ENCODE measurements at regions not wholly inside any gene's neighbourhood (a gene's known extent, or its start where the extent isn't known, plus 50 kb on each side); places are given as distances from the start of the nearest gene placed in this dataset.

DNA sequence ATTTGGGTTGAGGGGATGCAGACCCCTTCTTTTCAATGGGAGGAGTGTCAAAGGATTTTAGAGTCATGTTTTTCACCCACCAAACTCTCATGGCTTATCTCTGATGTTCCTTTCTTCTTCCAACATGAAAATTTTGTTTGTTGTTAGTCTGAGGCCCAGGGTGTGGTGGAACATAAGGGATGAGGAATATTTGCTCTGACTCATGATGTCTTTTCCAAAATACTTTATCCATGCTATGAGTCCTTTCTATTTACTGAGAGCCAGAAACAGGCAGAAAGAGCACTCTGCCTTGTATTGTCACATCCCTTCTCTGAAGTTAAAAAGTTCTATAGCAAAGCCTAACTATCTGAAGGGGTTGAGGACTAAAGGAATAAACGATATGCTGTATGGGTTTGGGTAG, 61.6 kb upstream of the GYPA start:
- DNase-seq (ENCODE audit: extremely low read depth, low read depth): no peak

DNA sequence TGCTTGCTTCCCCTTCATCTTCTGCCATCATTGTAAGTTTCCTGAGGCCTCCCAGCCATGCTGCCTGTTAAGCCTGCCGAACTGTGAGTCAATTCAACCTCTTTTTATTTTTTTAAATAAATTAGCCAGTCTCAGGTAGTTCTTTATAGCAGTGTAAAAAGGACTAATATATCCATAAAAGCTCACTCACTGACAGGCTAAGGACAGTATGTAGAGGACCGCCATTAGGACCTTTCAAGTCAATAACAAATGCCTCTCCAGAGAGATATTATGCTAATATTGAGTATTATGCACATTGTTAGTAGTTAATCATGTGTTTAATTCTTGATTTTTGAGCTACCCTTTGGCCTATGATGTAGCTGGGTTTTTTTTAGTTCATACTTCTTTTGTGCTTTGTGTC, 62.6 kb upstream of the GYPA start:
- no peak for DNase-seq (ENCODE audit: extremely low read depth, low read depth)

DNA sequence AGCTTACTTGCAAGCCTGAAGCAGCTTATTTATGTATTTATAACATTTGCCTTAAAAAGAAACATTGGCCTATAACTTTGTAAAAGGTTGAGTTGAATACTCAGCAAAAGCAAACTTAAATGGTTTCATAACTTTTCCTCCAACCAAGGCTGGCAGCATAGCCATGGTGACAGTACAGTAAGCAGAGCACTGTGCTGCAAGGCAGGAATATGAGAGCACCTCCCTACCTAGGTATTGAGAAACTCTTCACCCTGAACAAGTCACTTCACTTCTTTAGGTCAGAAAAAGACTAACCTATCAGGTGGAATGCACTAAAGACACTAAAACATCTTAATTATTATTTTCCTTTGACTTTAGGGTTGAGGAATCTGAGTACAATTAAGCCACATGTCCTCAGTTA, 63.9 kb upstream of the GYPA start:
- DNase-seq (ENCODE audit: extremely low read depth, low read depth): no peak

DNA sequence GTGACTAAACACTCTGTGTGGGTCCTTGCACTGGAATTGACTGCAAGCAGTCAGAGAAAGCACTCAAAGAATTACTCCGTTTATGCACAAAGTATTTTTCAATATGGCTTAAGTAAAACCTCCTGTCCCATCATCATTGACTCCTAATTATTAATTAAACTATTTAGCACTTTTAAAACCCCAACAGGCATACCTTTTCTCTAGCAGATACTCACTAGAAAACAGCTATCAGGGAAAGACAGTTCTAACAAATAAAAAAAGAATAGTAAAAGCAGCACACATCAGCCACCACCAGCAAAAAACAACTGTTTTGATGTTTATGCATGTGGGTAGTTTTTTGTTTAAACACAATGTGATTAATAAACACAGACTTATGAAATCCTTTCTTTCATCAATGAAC, 66.2 kb upstream of the GYPA start:
- no peak for DNase-seq (ENCODE audit: extremely low read depth, low read depth)

DNA sequence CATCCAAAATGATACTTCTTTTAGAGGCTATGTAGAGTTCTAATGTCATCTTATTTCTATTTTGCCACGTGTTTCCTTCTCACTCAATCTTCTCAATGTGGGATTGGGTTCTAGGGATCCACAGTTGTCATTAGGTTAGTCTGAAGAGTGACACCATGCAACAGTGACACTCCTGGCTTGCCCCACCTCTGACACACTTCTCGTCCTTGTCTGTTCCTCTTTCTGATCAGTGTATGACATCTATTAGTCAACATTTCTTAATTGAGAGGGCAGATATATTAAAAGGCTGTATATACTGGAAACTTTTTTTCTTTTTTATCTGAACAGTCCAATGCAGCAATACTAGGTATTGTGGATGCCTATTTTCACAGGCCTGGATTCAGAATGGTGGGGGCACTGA, 67.6 kb upstream of the GYPA start:
- DNase-seq (ENCODE audit: extremely low read depth, low read depth): no peak

DNA sequence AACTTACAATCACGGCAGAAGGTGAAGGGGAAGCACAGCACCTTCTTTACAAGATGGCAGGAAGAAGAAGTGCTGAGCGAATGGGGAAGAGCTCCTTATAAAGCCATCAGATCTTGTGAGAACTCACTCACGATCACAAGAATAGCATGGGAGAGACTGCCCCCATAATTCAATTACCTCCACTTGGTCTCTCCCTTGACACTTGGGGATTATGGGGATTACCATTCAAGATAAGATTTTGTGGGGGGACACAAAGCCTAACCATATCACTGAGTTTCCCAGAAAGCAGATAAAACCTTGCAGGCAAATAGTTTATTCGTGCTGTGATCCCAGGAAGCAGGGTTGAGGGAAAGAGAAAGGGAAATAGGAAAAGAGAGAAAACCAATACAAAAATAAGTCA, 69.0 kb upstream of the GYPA start:
- no peak for DNase-seq (ENCODE audit: extremely low read depth, low read depth)

DNA sequence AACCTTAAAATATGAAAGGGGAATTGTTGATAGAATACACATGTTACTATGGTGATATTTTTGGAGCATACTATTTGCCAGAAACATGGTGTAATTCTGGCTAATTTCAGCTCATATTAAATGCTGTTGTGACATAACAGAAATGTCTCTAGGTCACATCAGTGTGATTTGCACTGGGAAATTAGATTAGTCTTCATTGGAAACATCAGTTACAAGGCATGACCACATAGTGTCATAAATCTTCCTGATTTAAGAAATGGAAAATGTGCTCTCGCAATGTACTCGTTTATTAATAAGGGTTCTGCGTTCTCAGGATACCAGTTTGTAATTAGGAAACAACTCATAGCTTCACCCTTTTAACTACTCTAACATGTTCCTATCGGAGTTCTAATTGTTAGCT, 72.9 kb upstream of the GYPA start:
- no peak for DNase-seq (ENCODE audit: extremely low read depth, low read depth)

DNA sequence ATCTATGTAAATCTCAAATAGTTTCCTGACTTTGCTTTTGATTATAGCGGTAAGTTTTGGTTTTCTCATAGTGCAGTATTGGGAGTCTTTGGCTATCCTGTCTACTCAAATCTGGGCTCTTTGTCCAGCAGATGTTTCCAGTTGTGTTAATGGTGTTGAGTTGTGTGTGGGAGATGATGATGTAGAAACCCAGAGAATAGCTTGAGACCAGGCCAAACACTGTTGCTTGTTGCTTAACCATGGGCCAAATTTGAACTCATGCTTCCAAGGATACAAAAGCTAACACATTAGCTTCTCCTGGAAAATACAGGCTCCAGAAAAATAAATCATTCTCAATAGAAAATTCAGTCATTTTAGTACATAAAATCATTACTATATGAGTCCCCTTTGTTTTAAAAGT, 82.6 kb upstream of the GYPA start:
- DNase-seq (ENCODE audit: extremely low read depth, low read depth): no peak

DNA sequence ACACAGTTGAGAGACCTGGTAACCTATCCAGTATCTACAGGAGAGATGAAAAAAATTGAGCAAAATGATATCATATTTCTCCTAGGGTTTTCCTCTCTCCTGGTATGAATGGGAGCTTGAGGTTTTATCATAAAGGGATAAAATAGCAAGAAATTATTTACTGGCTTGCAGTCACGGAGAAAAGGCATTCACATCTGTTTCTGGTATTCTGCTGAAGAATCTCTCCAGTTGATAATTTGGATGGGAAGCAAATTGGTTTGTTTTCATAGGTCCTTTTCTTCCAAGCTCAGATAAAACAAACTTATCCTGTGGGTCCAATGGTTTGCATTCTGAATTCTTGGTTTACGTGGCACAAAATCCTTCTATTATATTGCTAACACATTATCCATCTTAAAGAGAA, 83.1 kb upstream of the GYPA start:
- no peak for DNase-seq (ENCODE audit: extremely low read depth, low read depth)

DNA sequence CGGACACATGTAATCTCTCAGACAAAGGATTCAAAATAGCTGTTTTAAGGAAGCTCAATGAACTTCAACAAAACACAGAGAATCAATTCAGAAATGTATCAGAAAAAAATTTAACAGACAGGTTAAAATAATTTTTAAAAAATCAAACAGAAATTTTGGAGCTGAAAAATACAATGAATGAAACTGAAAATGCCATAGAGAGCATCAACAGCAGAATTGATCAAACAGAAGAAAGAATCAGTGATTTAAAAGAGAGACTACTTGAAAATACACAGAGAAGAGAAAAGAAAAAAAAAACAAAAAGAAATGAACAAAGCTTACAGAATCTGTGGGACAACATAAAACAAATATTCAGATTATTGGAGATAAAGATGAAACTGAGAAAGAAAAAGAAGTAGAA, 118.8 kb upstream of the GYPA start:
- no peak for DNase-seq (ENCODE audit: extremely low read depth, low read depth)

DNA sequence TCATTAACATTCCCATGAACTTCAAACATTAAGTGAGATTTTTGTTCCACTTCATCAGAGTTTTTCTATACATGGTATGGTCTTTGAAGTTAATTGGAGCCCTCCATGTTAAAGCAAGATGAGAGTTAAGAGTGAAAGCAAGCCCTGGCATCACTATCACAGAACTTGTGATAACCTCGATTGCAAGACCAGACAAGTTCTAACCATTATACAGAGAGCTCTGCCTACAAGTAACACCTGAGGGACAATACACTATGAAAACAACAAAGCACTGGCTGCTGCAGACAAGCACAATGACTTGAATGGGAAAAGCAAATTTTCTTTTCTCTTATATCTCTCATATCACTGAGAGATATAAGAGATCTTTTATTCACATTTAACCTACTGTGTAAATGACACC, 126.6 kb upstream of the GYPA start:
- no peak for DNase-seq (ENCODE audit: extremely low read depth, low read depth)

DNA sequence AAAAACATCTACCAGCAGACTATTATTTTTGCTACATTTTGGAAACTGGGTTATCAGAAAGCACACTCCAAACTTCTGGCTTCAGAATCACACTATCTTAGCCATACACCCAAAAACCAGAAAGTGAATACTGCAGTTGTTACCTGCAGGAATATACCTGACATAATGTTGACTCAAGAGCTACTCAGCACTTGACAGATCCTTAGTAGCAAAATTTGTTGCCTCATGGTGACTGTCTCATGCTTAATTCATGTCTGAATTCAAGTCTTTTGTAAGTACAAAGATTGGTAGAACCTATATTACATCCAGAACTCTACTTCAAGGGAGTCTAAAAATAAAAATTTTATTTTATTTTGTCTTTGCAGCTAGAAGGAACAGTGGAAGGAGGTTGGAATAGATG, 140.2 kb upstream of the GYPA start:
- DNase-seq (ENCODE audit: extremely low read depth, low read depth): no peak

DNA sequence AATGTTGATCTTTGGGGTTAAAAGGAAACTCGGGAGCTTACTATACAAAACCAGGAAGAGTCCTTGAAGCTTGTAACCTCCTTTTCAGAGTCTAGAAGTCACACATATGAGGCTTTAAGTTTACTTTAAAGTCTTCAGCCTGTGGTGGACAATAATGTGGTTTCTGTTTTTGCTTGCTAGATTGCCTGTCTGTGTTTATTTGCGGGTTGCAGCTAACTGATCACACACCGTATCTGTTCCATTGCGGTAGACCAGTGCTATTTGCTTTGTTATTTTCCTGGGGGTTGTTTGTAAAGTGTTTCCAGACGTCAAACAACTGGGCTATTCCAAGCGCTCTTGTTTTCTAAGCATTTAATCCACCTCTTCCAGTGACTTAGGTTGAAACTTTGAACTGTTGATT, 143.0 kb upstream of the GYPA start:
- no peak for DNase-seq (ENCODE audit: extremely low read depth, low read depth)

DNA sequence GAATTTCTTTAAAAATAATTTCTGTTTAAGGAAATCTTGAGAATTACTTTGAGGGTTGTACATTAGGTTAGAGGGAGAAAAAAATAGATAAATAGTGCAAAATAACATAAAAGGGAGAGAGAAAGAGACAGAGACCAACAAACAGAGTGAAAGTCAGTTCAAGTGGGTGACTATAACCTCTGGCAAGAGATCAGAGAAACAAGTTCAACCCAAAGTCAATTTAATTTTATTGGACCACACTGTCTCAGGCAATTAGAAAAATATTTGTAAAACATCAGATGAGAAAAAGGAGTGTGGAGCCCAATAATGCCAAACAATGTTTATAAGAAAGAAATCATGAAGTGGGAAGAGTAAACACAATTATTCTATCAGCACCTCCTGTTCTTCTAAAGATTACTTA, 143.5 kb upstream of the GYPA start:
- no peak for DNase-seq (ENCODE audit: extremely low read depth, low read depth)

DNA sequence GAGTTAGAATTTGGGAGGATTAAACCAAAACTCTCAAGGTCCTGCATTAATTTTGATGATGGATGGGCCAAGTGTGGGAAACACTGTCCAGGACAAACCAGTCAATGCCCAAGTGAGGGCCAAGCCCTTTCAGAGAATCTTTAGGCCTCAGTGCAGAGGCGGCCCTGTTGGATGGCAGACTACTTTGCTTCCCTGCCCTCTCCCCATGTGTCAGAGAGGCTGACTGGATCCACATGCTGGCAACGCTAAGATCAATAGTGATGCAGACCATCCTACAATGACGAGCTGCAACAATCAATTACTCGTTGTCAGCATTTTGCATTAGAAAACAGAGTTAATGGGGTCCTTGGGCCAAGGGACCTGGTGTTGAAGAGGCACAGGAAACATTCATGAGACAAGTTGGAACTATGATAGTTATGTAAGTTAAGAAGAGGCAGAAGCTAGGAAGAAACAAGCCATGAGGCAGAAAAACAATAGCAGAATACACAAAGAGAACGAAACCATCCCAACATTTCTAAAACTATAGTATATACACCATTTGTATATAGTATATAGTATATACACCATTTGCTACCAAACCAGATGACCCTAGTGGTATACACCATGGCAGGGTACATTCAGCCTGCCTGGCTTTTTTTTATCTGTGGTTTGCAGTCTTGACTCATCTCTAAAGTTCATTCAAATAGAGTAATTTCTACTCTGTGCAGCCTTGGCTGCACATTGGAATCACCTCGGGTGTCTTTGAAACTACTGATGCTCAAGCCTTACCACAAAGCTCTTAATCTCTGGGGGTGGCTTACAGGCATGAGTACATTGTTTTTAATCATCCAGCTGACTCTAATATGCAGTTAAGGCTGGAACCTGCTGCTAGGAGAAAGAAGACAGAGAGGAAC, 147.7 kb upstream of the GYPA start:
- no peak for DNase-seq (ENCODE audit: extremely low read depth, low read depth)

DNA sequence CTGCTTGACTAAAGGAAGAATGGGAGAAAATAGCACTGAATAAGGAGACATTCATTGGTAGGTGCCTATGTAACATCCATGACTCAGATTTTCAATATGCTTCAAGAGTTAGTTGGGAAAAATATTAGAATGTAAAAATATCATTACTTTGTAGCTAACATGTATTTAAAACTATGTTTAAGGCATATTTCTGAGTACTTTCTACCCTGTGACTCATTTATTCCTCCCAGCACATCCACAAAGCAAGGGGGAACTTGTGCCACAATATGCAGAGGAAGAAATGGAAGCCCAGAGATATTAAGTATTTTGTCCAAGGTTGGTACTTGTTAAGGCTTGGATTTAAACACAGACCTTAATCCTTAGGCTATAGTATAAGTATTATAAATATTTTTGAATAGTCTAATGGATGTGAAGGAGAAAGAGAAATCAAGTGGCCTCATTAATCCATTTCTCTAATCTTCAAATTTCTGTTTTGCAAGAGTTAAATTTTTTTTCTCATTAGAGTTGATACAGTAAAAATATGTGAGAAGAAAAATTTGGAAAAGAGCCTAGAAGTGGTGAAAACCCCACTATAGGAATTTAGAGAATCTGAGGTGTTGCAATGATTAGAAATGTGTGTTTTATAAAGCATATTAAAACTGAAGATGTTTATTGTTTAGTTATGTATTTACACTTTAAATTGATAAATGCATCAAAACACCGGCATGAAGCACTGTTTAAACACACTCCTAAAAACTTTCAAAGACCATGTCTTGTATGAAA, 149.3 kb upstream of the GYPA start:
- DNase-seq (ENCODE audit: extremely low read depth, low read depth): no peak

DNA sequence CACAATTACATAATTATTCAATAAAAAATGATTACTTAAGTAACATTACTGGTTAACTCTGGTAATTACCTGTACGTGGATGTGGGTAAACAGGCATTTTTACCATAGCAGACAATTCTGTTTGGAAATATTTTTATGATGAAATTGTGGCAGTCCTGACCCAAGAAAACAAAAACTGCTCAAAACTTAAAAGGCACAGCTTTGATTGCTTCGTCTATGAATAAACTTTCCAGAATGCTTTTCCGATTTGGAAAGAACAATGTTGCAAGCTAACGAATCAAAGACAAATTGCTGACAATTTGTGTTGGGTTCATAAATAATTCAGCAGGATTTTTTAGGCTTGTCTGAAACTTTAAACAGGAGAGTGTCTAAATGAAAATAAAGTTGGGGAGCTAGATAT, 150.6 kb upstream of the GYPA start:
- DNase-seq (ENCODE audit: extremely low read depth, low read depth): no peak

DNA sequence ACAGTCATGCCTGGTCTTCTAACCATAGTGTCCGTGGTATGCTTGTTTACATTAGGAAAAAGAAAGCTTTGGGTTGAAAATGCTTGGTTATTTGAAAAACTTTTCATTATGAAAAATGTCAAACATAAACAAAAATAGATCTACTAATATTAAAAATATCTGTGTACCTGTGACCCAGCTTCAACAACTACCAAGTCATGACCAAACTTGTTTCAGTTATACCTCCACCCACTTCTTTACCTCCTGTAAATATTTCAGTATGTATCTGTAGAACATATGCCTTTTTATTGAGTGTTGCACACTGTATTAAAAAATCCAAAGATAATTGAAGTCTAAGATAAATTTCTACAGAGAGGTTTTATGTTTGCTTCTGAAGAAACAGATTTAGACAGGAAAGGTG, 153.7 kb upstream of the GYPA start:
- no peak for DNase-seq (ENCODE audit: extremely low read depth, low read depth)

DNA sequence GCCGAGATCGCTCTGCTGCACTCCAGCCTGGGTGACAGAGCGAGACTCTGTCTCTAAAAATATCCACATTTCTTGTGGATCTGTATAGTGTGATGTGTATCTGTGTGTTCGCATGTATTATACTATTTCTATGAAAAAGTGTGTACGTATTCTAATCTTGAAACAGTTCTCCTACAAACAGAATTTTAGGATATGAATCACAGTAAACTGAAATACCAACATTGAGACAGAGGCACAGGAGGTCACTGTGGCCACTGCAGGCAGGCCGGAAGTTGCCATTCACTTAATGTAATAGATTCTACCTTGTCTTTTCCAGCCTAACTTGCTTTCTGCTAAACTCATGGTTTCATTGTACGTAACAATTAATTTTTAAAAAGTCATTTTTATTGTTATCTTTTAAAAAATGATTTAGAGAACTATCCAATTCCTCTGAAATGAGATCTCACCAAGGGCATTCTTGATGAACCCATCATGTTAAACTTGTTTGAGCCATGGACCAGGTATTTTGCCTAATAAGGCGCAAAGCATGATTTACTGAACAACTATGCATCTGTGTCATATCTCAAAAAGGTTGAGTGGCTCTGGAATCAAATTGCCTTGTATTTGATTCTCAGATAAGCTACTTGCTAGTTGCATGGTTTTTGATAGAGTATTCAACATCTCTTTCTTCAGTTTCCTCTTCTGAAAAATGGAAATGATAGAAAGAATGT, 154.9 kb upstream of the GYPA start:
- no peak for DNase-seq (ENCODE audit: extremely low read depth, low read depth)

DNA sequence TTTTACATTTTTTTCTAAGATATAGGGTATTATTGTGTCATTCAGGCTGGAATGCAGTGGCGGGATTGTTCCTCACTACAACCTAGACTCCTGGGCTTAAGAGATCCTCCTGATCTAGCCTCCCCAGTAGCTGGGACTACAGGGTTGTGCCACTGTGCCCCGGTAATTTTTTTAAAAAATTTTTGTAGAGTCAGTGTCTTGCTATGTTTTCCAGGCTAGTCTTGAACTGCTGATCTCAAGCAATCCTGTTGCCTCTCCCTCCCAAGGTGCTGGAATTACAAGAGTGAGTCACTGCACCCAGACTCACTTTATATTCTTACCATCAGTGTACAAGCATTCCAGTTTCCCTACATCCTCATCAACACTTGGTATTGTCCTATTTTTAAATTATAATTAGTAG, 156.4 kb upstream of the GYPA start:
- DNase-seq (ENCODE audit: extremely low read depth, low read depth): no peak

DNA sequence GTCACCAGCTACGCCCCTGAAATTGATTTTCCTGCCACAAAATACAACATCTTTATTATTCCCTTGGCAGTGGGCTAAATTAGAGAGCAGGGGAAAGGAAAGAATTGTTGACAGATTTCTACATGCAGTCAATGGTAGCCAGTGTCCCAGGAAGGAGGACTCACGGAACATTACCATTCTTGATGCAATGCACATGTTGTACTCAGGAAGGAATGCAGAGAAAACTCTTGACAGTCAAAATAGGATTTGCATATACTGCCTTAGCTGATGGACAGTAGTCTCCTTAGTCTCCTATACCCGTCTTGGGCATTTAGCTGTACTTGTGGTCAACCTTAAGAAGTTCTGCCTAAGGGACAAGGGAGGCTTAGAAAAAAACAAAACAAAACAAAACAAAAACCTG, 158.0 kb upstream of the GYPA start:
- no peak for DNase-seq (ENCODE audit: extremely low read depth, low read depth)

DNA sequence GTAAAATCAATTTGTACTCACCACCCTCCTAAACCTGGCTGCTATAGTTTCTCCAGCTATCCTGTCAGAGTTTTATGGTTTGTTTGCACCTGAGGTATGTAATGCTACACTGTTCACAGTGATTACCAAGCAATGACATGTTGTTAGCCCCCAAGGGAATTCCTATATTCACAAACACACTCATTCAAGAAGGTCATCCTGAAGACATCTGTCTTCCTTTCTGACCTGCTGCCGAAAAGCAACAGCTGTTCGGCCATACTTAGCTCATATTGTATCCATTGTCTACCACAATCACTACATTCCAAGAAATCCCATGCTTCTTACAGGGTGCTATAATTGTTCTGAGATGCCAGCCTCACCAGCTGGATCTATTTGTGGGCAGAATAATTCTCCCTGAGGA, 160.1 kb upstream of the GYPA start:
- no peak for DNase-seq (ENCODE audit: extremely low read depth, low read depth)

All from NCI-H460 (cell line).